ENCODE measurements at regions not wholly inside any gene's neighbourhood (a gene's known extent, or its start where the extent isn't known, plus 50 kb on each side); places are given as distances from the start of the nearest gene placed in this dataset.

GRCh38 chr4:117383468-117383867 lies 298.1 kb upstream of the TRAM1L1 start:
- Histone ChIP-seq H3K27ac (replicated peaks) (no peak overlapping the region), H3K27me3 (ENCODE audit: insufficient read depth, poor library complexity, severe bottlenecking) (no peaks in the 10 kb centered on the region), H3K4me3 (replicated peaks; ENCODE audit: insufficient read depth, low read length) (no peak overlapping the region)
- DNase-seq (ENCODE audit: low read depth in 1 of 2, low spot score in 1 of 2), result no peak
- TF ChIP-seq REST (IDR thresholded peaks at IDR 0.05; ENCODE audit: insufficient replicate concordance, low read depth) (no peak), POLR2AphosphoS5 (IDR thresholded peaks at IDR 0.05; ENCODE audit: low read depth) (no peak), SPI1 (IDR thresholded peaks at IDR 0.05; ENCODE audit: borderline replicate concordance, low read depth) (no peak), CTCF (IDR thresholded peaks at IDR 0.05; ENCODE audit: insufficient read depth, low read length) (no peak), GABPA (IDR thresholded peaks at IDR 0.05; ENCODE audit: low read depth) (no peak)

- no peak for TF ChIP-seq CTCF (IDR thresholded peaks at IDR 0.05; ENCODE audit: insufficient read depth, low read length)
- no peak for TF ChIP-seq POLR2AphosphoS5 (IDR thresholded peaks at IDR 0.05; ENCODE audit: low read depth)
- no peak for TF ChIP-seq GABPA (IDR thresholded peaks at IDR 0.05; ENCODE audit: low read depth)
- TF ChIP-seq SPI1 (IDR thresholded peaks at IDR 0.05; ENCODE audit: borderline replicate concordance, low read depth), result no peak
- no peak for TF ChIP-seq REST (IDR thresholded peaks at IDR 0.05; ENCODE audit: insufficient replicate concordance, low read depth)
- no peak overlapping the region for H3K4me3 ChIP-seq (replicated peaks; ENCODE audit: insufficient read depth, low read length)
- no peaks in the 10 kb centered on the region for H3K27me3 ChIP-seq (ENCODE audit: insufficient read depth, poor library complexity, severe bottlenecking)
- no peak overlapping the region for H3K27ac ChIP-seq (replicated peaks)
- DNase-seq (ENCODE audit: low read depth in 1 of 2, low spot score in 1 of 2), result no peak
Observed at GRCh38 chr4:117385526-117385925, 300.1 kb upstream of the TRAM1L1 start.

- DNase-seq (ENCODE audit: low read depth in 1 of 2, low spot score in 1 of 2), result no peak
- no peak overlapping the region for H3K27ac ChIP-seq (replicated peaks)
- TF ChIP-seq POLR2AphosphoS5 (IDR thresholded peaks at IDR 0.05; ENCODE audit: low read depth) (no peak), GABPA (IDR thresholded peaks at IDR 0.05; ENCODE audit: low read depth) (no peak), SPI1 (IDR thresholded peaks at IDR 0.05; ENCODE audit: borderline replicate concordance, low read depth) (no peak), CTCF (IDR thresholded peaks at IDR 0.05; ENCODE audit: insufficient read depth, low read length) (no peak), REST (IDR thresholded peaks at IDR 0.05; ENCODE audit: insufficient replicate concordance, low read depth) (no peak)
- H3K27me3 ChIP-seq (ENCODE audit: insufficient read depth, poor library complexity, severe bottlenecking), result no peaks in the 10 kb centered on the region
- H3K4me3 ChIP-seq (replicated peaks; ENCODE audit: insufficient read depth, low read length), result no peak overlapping the region
Observed at GRCh38 chr4:117387072-117387471, 301.7 kb upstream of the TRAM1L1 start.
